Upper lobe of right lung (tissue), 1 donor: ENCODE measurements at regions not wholly inside any gene's neighbourhood (a gene's known extent, or its start where the extent isn't known, plus 50 kb on each side); places are given as distances from the start of the nearest gene placed in this dataset.

Experiments used
- ATAC-seq: fragments of 200-7000 bp; cut with Tn5 transposase; one replicate; pipeline ENCODE4 v1.9.1; 2020; ENCODE audit warnings: mild to moderate bottlenecking, moderate library complexity
- DNase-seq: peaks from one replicate; pipeline ENCODE4 v3.0.0-alpha.2; 2020
- H3K27ac ChIP-seq: fragments of 200-600 bp; one replicate; pipeline ENCODE4 v1.8.0; 2022
- H3K27me3 ChIP-seq: fragments of 200-600 bp; one replicate; pipeline ENCODE4 v1.8.0; 2022; ENCODE audit warnings: mild to moderate bottlenecking
- H3K36me3 ChIP-seq: fragments of 200-600 bp; one replicate; pipeline ENCODE4 v1.8.0; 2022
- H3K4me1 ChIP-seq: fragments of 200-600 bp; one replicate; pipeline ENCODE4 v1.8.0; 2022
- H3K4me3 ChIP-seq: fragments of 200-600 bp; one replicate; pipeline ENCODE4 v1.8.0; 2022; ENCODE audit warnings: mild to moderate bottlenecking
- H3K9me3 ChIP-seq: fragments of 200-600 bp; one replicate; pipeline ENCODE4 v1.8.0; 2022
- intact Hi-C: fragments of 100-400 bp; cut with DNase I; formaldehyde crosslinking; loops from one replicate; pipeline ENCODE4 v1.11.0; 2022
- TF ChIP-seq, protein P1 (sequence below): fragments of 200-600 bp; IDR thresholded peaks from one replicate; pipeline ENCODE4 v1.8.0; 2022; ENCODE audit warnings: antibody characterized with exemption
- donor health status: DM: no; HTN: yes; CAD: no; lungs with severe emphysema.

DNA sequence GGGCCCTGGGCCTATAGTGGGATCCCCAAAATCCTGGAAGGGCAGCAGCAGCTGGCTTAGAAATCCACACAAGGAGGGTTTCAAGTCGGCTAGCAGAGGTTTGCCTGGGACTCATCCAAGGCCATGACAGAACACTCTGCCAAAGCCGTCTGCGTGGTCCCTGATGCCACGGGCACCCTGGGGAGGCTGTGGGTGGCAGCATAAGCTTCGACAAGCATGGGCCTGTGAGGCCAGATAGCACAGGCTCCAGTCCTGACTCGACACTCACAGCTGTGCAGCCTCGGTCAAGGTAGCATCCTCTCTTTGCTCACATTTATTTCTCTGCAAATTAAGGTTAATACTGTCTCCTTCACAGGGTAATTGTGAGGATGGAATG, 138.3 kb downstream of the JCAD start:
- H3K27me3 ChIP-seq = no peaks in the 10 kb centered on the region
- intact Hi-C loops = no loop called here
- ATAC-seq = no peak
- TF ChIP-seq, protein P1, sequence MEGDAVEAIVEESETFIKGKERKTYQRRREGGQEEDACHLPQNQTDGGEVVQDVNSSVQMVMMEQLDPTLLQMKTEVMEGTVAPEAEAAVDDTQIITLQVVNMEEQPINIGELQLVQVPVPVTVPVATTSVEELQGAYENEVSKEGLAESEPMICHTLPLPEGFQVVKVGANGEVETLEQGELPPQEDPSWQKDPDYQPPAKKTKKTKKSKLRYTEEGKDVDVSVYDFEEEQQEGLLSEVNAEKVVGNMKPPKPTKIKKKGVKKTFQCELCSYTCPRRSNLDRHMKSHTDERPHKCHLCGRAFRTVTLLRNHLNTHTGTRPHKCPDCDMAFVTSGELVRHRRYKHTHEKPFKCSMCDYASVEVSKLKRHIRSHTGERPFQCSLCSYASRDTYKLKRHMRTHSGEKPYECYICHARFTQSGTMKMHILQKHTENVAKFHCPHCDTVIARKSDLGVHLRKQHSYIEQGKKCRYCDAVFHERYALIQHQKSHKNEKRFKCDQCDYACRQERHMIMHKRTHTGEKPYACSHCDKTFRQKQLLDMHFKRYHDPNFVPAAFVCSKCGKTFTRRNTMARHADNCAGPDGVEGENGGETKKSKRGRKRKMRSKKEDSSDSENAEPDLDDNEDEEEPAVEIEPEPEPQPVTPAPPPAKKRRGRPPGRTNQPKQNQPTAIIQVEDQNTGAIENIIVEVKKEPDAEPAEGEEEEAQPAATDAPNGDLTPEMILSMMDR = no peak
- H3K27ac ChIP-seq = no peak overlapping the region
- H3K36me3 ChIP-seq = no peaks in the 10 kb centered on the region
- H3K4me1 ChIP-seq = no peaks in the 10 kb centered on the region
- no peak for DNase-seq
- no peaks in the 10 kb centered on the region for H3K9me3 ChIP-seq
- H3K4me3 ChIP-seq = no peak overlapping the region

DNA sequence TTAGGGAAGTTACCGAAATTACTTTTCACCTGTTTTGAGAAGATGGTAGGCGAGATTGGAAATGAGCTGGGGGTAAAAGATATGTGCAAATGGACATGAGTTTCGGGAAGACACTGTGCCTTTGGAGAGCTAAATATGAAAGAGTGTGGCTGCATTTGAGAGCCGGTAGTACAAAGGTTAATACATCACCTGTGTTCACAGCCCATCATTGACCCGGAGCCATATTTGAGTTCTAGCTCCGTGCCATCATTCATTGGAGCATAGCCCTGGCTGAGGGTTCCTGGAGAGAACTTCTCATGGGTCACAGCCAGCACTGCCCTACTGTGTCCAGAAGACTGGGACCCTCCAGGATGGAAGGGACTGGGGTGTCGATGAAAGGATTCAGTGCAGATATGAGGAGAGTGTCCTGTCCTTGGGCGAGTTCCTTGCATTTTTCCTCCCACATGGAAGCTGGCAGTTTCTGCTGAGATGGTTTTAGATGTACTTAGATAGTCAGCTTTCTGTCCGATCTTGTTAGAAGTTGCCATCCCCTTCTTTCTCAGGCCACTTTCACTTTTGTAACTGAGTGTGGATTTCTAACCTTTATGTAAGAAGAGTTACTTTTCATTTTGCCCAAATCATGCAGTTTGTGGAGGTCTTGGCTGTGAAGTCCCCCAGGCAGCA, 138.8 kb downstream of the JCAD start:
- no peaks in the 10 kb centered on the region for H3K4me1 ChIP-seq
- intact Hi-C loops = no loop called here
- no peak overlapping the region for H3K4me3 ChIP-seq
- no peaks in the 10 kb centered on the region for H3K36me3 ChIP-seq
- no peak for ATAC-seq
- no peak overlapping the region for H3K27ac ChIP-seq
- no peaks in the 10 kb centered on the region for H3K27me3 ChIP-seq
- H3K9me3 ChIP-seq = no peaks in the 10 kb centered on the region
- DNase-seq = no peak
- TF ChIP-seq, protein P1 = no peak

DNA sequence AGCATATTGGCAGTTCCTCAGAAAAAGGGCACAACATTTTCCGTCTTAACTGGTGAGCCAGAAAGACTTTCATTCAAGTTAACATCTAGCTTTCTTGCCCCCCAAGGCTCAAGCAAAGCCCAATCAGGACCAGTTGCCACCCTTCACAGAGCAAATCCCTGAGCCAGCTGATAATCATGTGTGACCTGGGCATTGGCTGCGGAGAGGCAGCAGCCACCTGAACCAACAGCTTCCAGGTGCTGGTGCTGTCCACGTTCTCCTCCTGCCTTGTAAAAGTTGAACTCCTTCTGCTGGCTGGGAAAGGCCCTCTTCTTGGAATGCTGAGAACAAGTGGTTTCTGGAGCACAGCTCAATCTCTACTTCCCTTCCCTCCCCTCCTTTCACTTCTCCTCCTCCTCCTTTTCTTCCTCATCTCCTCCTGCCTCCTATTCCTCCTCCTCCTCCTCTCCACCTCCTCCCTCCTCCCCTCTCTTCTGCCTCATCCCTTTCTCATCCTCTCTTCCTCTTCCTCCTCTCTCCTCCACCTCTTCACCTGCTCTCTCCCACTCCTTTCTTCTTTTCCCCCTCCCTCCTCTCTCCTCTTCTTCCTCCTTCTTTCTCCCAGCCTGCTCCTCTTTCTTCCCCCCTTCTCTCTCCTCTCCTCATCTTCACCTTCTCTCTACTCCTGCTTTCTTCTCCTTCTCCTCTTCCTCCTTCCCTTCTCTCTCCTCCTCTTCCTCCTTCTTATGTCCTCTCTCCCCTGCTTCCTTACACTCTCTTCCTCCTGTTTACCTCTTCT, 140.6 kb downstream of the JCAD start:
- H3K27ac ChIP-seq = no peak overlapping the region
- DNase-seq = no peak
- no peaks in the 10 kb centered on the region for H3K9me3 ChIP-seq
- no peaks in the 10 kb centered on the region for H3K4me1 ChIP-seq
- intact Hi-C loops = no loop called here
- no peaks in the 10 kb centered on the region for H3K36me3 ChIP-seq
- TF ChIP-seq, protein P1 = no peak
- no peak overlapping the region for H3K4me3 ChIP-seq
- ATAC-seq = no peak
- H3K27me3 ChIP-seq = no peaks in the 10 kb centered on the region

DNA sequence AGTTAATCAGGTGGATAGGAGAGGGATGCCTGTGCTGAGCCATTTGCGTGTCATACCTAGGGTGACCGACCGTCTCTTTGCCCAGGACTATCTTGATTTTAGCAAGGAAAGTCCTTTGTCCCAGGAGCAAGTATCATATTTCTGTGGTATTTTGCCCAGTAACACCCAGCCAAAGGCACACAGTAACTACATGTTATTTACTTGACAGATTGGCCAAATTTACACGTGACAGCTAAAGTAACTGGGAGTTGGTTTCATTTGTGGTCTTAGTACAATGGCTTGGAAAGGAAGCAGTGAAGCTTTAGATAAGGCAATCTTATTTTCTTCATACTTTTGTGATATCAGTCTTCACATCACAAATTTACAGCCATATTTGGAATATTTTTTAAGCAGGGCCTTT, 142.1 kb downstream of the JCAD start:
- no peaks in the 10 kb centered on the region for H3K27me3 ChIP-seq
- no peaks in the 10 kb centered on the region for H3K4me1 ChIP-seq
- ATAC-seq (no peak), DNase-seq (no peak)
- intact Hi-C loops = no loop called here
- H3K9me3 ChIP-seq = no peaks in the 10 kb centered on the region
- no peak overlapping the region for H3K4me3 ChIP-seq
- H3K36me3 ChIP-seq = no peaks in the 10 kb centered on the region
- TF ChIP-seq, protein P1 = no peak
- H3K27ac ChIP-seq = no peak overlapping the region

DNA sequence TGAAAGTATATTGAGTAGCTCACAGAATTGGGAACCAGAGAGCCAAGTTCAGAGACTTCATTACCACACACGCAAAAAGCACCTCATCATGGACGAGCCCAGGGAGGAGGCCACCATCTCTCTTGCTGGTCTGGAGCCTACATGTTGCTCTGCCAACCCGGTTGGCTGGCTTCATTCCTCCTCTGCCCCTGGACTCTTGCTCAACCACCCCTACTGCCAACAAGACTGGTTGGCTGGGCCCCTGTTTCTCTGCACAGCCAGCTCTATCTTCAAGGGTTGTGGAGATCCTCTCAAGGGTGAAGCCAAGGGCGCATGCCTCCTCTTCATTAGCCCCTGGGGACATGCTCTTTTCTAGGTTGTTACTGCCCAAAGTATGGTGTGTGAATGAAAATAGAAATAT, 142.7 kb downstream of the JCAD start:
- ATAC-seq = no peak
- intact Hi-C loops = no loop called here
- Histone ChIP-seq H3K36me3 (no peaks in the 10 kb centered on the region), H3K27me3 (no peaks in the 10 kb centered on the region), H3K4me3 (no peak overlapping the region), H3K27ac (no peak overlapping the region), H3K4me1 (no peaks in the 10 kb centered on the region), H3K9me3 (no peaks in the 10 kb centered on the region)
- no peak for DNase-seq
- TF ChIP-seq, protein P1 = no peak
